Stimulated activated CD4-positive, alpha-beta T cell treated with anti-CD3 and anti-CD28 coated beads, Interleukin-2, amount 100 ng/mL, for 24 hours (primary cell): ENCODE measurements at regions not wholly inside any gene's neighbourhood (a gene's known extent, or its start where the extent isn't known, plus 50 kb on each side); places are given as distances from the start of the nearest gene placed in this dataset.
"Not testable (repeated sequence)": the region's sequence is repeated elsewhere in the genome, so short reads cannot be mapped to it uniquely, and the experiment has no call there.

Source experiments
- DNase-seq, 2 donors: peaks; one replicate each; pipeline ENCODE4 v3.0.0-alpha.2; 2020

DNA sequence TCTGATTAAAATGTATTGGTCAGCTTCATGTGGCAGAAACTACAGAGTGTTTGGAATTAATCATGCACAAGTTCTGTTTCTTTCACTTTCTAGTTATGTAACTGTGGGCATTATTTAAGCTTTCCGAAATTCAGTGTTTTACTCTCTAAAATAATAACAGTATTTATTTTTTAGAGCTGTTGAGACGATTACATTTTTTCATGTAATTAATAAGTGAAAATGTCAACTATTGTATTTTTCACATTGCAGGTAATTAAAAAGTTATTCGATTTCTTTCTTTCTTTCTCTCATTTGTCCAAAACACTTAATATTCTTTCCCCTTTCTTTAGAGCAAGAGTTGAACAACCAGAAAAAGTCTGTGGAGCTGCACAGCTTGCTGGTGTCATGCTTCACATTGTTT is 559.4 kb upstream of the PCDH20 start:
- no peak for DNase-seq

DNA sequence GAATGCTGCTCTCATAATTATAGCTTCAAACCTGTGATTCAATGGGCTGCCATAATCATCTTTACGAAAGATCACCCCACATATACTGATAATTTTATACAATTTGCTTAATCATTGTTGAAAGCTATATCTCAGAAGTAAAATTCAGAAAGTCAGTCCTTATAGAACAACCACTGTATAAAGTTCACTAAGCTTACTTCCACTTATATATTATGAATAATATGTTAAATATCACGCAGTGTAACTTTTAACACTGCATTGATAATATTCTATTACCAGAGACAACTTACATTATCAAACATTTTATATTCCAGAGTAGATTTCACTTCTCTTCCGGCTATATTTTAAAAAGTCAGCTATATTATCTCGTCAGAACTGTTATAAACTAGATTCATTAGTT is 550.1 kb upstream of the PCDH20 start:
- no peak for DNase-seq

- DNase-seq = no peak
These were observed 545.3 kb upstream of the PCDH20 start for GRCh38 chr13:61960981-61961380.

- no peak for DNase-seq
These were observed 538.4 kb upstream of the PCDH20 start for GRCh38 chr13:61954092-61954491.

GRCh38 chr13:61950828-61951227 is 535.2 kb upstream of the PCDH20 start:
- DNase-seq = no peak

GRCh38 chr13:61944329-61944929 is 528.8 kb upstream of the PCDH20 start:
- DNase-seq = no peak

GRCh38 chr13:61935710-61936109 is 520.1 kb upstream of the PCDH20 start:
- DNase-seq = no peak

GRCh38 chr13:61927648-61928047 is 512.0 kb upstream of the PCDH20 start:
- no peak for DNase-seq

DNA sequence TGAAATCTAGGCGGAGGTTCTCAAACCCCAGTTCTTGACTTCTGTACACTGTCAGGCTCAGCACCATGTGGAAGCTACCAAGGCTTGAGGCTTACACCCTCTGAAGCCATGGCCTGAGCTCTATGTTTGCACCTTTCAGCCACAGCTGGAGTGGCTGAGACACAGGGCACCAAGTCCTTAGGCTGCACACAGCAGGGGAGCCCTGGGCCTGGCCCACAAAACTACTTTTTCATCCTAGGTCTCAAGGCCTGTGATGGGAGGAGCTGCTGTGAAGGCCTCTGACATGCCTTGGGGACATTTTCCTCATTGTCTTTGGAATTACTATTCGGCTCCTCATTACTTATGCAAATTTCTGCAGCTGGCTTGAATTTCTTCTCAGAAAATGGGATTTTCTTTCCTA is 503.2 kb upstream of the PCDH20 start:
- DNase-seq = no peak

DNA sequence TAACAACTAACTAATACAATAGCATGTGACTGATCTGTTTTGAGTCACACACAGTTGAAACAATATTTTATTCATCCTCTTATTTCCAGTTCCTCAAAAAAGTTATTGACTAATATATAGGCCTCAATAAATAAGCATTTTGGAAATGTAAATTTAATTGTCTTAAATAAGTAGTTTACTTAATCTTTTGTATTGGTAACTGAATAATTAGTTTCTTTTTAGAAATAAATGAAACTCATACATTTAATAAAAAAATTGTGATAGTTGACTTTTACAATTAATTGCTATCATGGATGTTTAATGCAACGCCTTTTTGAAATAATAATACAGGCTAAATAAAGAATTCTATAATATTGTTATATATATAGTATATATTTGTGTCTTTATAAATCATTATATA is 500.8 kb upstream of the PCDH20 start:
- DNase-seq = no peak

DNA sequence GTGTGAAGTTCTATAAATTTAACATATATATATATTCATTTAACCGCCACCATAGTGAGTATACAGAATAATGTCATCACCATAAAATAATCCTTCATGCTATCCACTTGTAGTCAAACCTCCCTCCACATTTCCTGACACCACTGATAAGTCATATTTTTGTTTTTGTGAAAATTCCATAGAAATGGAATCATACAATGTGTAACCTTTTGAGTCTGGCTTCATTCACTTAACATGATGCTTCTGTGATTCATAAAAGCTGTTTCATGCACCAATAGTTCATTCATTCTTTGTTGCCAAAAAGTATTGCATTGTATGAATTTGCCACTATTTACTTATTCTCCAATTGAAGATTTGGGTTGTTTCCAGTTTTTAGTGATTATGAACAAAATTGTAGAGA is 497.5 kb upstream of the PCDH20 start:
- no peak for DNase-seq

DNA sequence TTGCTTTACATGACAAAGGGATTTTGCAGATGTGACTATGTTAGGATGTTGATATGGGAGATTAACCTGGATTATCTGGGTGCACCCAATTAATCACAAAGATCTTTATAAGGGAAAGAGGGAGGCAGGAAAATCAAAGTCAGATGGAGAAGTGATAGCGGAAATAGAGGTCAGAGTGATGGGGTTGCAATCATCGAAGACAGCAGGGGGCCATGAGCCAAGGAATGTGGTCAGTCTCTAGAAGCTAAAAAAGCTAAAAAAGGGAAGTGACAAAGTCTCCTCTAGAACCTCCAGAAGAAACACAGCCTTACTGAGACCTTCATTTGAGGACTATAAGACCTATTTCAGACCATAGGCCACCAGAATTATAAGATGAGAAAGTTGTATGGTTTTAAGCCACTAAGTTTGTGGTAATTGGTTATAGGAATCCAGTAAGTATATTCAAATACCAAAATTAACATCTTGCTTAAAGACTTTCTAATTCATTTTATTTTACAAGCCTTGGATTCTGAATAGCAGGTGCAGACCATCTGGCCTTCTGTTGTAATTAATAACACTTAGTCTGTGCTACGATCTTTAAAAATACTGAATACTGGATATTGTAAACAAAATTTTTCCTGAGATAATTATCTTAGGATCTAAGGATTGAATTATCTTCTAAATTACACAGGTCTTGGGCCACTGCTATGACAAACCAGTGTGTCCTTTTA is 493.4 kb upstream of the PCDH20 start:
- DNase-seq = no peak

DNA sequence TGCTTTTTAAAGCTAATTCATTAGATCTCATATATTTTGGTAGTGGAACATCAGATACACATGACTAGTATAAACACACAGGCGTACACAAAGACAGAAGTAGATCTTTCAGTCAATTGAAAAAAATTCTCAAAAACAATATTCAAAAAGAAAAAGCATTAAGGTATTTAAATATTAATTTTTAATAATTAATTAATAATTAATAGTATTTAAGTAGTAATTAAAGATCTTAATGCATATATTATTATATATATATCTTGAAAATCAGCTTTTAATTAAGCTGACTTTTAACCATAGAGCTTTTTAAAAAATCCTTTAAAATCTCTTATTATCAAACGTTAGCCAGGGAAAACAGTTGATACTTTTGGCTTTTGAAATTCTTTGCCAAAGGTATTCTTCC is 489.4 kb upstream of the PCDH20 start:
- no peak for DNase-seq

GRCh38 chr13:61901946-61902541 is 486.4 kb upstream of the PCDH20 start:
- DNase-seq = no peak

- DNase-seq = no peak
These were observed 484.4 kb upstream of the PCDH20 start for GRCh38 chr13:61900033-61900432.

DNA sequence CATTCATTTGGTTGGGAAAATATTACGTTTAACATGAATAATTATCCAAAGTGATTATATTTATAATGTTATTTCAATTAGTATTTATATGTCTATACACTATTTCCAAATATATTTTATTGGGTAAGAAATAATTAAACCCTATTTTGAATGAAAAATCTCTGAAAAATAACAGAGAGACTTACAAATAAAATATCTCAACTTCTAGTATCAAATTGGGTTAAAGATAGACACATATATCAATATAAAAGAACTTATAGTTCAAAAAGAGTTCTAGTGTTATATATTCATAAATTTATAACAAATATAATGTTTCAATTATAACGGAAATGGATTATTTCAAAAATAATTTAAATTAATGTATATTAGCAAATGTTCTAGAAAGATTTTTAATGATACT is 482.6 kb upstream of the PCDH20 start:
- no peak for DNase-seq

DNA sequence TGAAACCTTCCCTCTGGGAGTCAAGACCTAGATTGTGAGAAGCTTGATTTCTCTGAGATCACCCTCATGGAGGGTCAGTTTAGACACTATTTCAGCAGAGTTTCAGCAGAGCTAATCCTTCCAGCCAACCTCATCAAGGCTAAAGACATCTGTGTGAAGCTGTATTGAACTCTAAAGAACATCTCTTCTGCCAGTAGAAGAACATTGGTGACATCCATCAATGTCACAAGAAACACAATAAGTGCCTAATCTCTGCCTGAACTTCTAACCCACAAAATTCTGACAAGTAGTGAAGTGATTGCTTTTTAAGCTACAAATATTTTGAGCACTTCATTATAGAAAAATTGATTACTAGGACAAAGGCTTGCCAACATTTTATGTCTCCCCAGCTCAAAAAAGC is 475.8 kb upstream of the PCDH20 start:
- no peak for DNase-seq

DNA sequence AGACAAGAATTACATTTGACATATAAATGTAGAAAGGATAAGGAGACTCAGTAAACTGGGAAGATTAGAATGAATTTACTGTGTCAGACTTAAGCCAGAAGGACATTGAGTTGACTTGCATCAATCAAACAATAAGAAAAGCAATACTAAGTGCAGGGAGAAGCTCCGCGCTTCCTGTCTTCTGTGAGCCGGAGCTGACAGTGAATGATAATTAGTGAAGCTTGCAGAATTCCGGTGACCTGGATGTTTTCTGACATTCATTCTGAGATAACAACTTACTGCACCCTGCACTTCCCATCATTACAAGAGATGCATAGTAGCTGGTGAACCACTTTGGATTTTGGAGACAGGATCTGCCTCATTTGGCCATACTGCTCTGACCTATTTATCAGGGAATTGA is 469.2 kb upstream of the PCDH20 start:
- no peak for DNase-seq

- no peak for DNase-seq
These were observed 465.1 kb upstream of the PCDH20 start for GRCh38 chr13:61880578-61881283.

DNA sequence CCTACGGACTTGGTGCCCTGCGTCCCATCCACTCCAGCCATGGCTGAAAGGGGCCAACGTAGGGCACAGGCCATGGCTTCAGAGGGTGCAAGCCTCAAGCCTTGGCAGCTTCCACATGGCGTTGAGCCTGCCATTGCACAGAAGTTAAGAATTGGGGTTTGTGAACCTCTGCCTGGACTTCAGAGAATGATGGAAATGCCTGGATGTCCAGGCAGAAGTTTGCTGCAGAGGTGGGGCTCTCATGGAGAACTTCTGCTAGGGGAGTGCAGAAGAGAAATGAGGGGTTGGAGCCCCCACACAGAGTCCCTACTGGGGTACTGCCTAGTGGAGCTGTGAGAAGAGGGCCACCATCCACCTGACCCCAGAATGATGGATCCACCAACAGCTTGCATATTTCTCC is 462.9 kb upstream of the PCDH20 start:
- DNase-seq = not testable (repeated sequence)

- no peak for DNase-seq
These were observed 459.4 kb upstream of the PCDH20 start for GRCh38 chr13:61874970-61875579.

DNA sequence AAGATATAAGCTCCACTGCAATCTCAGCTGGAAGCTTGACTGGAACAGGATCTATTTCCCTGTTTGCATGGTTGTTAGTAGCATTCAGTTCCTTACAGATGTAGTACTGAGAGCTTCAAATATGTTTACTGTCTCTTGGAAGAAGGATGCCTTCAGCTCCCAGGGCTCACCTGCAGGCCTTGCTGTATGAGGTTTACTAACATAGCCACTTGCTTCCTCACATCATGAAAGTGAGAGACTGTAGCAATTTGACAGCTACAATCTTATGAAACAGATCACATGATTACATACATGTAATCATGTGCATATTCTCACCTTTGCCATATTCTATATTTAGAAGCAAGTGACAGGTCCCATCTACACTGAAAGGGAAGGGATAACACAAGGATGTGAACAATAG is 458.1 kb upstream of the PCDH20 start:
- no peak for DNase-seq

GRCh38 chr13:61857198-61857597 is 441.5 kb upstream of the PCDH20 start:
- no peak for DNase-seq
